HCT116 (cell line): ENCODE measurements at regions not wholly inside any gene's neighbourhood (a gene's known extent, or its start where the extent isn't known, plus 50 kb on each side); places are given as distances from the start of the nearest gene placed in this dataset.

Experiments
- CTCF ChIP-seq, 3 experiments: fragments of 200-600 bp in 1 of 3; sonication (generic) in 1 of 3; IDR thresholded peaks in 2 of 3; conservative IDR thresholded peaks in 1 of 3; 2 replicates each; pipeline ENCODE4 v1.5.1; 2012 to 2017; ENCODE audit warnings: low read depth in 2 of 3, low read length in 2 of 3, antibody characterized with exemption in 1 of 3, borderline replicate concordance in 1 of 3, control low read depth in 1 of 3, mild to moderate bottlenecking in 1 of 3, mixed read lengths in 1 of 3, mixed run types in 1 of 3, moderate library complexity in 1 of 3; ENCODE audit not compliant: insufficient read depth in 1 of 3
- EZH2 ChIP-seq: fragments of 200-600 bp; sonication (generic); IDR thresholded peaks from 2 replicates; pipeline ENCODE4 v1.6.1; 2017; ENCODE audit warnings: antibody characterized with exemption, mixed run types
- EZH2phosphoT487 ChIP-seq: fragments of 200-600 bp; IDR thresholded peaks from 2 replicates; pipeline ENCODE4 v1.6.1; 2018; ENCODE audit warnings: antibody characterized with exemption, borderline replicate concordance
- FOSL1 ChIP-seq: IDR thresholded peaks from 2 replicates; pipeline ENCODE4 v1.6.1; 2012; ENCODE audit warnings: low read depth
- MAX ChIP-seq: IDR thresholded peaks from 2 replicates; pipeline ENCODE4 v1.6.1; 2012
- POLR2A ChIP-seq: IDR thresholded peaks from 2 replicates; pipeline ENCODE4 v1.7.0; 2011; ENCODE audit warnings: borderline replicate concordance; ENCODE audit not compliant: insufficient read depth, insufficient read length; ENCODE audit errors: extremely low read depth
- POLR2AphosphoS5 ChIP-seq: IDR thresholded peaks from 2 replicates; pipeline ENCODE4 v1.6.1; 2011; ENCODE audit warnings: mild to moderate bottlenecking, low read depth, low read length, moderate library complexity
- REST ChIP-seq: IDR thresholded peaks from 2 replicates; pipeline ENCODE4 v1.6.1; 2012; ENCODE audit warnings: low read depth
- TCF7L2 ChIP-seq: IDR thresholded peaks from 2 replicates; pipeline ENCODE4 v1.7.0; 2011; ENCODE audit warnings: borderline replicate concordance, inconsistent platforms; ENCODE audit not compliant: insufficient read depth, insufficient read length; ENCODE audit errors: extremely low read depth
- ZBTB33 ChIP-seq: IDR thresholded peaks from 2 replicates; pipeline ENCODE4 v1.6.1; 2011; ENCODE audit warnings: mild to moderate bottlenecking, low read length, moderate library complexity; ENCODE audit not compliant: insufficient replicate concordance; ENCODE audit errors: extremely low read depth
- ZNF274 ChIP-seq: fragments of 200-500 bp; sonication (Bioruptor generic); IDR thresholded peaks from 2 replicates; pipeline ENCODE4 v1.6.1; 2014; ENCODE audit warnings: mild to moderate bottlenecking, low read depth, low read length, inconsistent platforms

- TF ChIP-seq POLR2AphosphoS5: no peak
- TF ChIP-seq MAX: no peak
- no peak for TF ChIP-seq CTCF (IDR thresholded peaks at IDR 0.05 in 2 of 3, conservative IDR thresholded peaks at IDR 0.05 in 1 of 3; ENCODE audit: borderline replicate concordance in 1 of 3, insufficient read depth in 1 of 3, low read depth in 2 of 3, low read length in 2 of 3)
- TF ChIP-seq ZBTB33: no peak
- no peak for TF ChIP-seq EZH2phosphoT487
- TF ChIP-seq TCF7L2: no peak
- TF ChIP-seq ZNF274: no peak
- no peak for TF ChIP-seq FOSL1
- no peak for TF ChIP-seq POLR2A
- no peak for TF ChIP-seq REST
- TF ChIP-seq EZH2: no peak
Observed at GRCh38 chr18:14026199-14026598, 106.0 kb downstream of the ZNF519 start.
